IMR-90 (cell line): ENCODE measurements at regions not wholly inside any gene's neighbourhood (a gene's known extent, or its start where the extent isn't known, plus 50 kb on each side); places are given as distances from the start of the nearest gene placed in this dataset.

ENCODE experiments used
- ATAC-seq: fragments of 200-7000 bp; cut with Tn5 transposase; 2 replicates; pipeline ENCODE4 v1.9.1; 2020; ENCODE audit warnings: low read depth, mild to moderate bottlenecking, moderate library complexity
- BruUV-seq: library from RNA; stranded (reverse); fragments of 400-500 nt; replicated peaks from 2 replicates; lab custom pipeline; 2021; lab: Mats Ljungman, UMichigan
- CTCF ChIA-PET: fragments of 300-600 bp; formaldehyde crosslinking; extraction: SDS; loops from one replicate; lab custom pipeline; 2021; ENCODE audit warnings: antibody characterized with exemption; lab: Yijun Ruan, JAX
- POLR2A ChIA-PET: fragments of 300-600 bp; sonication (Branson Sonifier 250); formaldehyde crosslinking; loops from one replicate; lab custom pipeline; 2022; ENCODE audit warnings: antibody characterized with exemption; ENCODE audit not compliant: unreplicated experiment; lab: Charles Lee
- DNase-seq: peaks from one replicate; pipeline ENCODE4 v3.0.0; 2013
- H2AFZ ChIP-seq: replicated peaks from 2 replicates; pipeline ENCODE3; 2013; ENCODE audit warnings: low read length, mild to moderate bottlenecking; ENCODE audit not compliant: poor library complexity
- H2AK5ac ChIP-seq: 2 replicates; pipeline ENCODE4 v1.6.1; 2013; ENCODE audit warnings: low read depth, low read length, inconsistent platforms
- H2AK9ac ChIP-seq: replicated peaks from 2 replicates; pipeline ENCODE3; 2013; ENCODE audit warnings: mild to moderate bottlenecking, low read depth, low read length, moderate library complexity; ENCODE audit not compliant: poor library complexity
- H2BK120ac ChIP-seq: 2 replicates; pipeline ENCODE4 v1.6.1; 2013; ENCODE audit warnings: low read depth, low read length, inconsistent platforms
- H2BK15ac ChIP-seq: 3 replicates; pipeline ENCODE4 v1.6.1; 2013; ENCODE audit warnings: low read depth, low read length, inconsistent platforms
- H2BK20ac ChIP-seq: 2 replicates; pipeline ENCODE4 v1.6.1; 2013; ENCODE audit warnings: low read depth, mild to moderate bottlenecking, inconsistent platforms, low read length, moderate library complexity
- H2BK5ac ChIP-seq: 2 replicates; pipeline ENCODE4 v1.6.1; 2013; ENCODE audit warnings: mild to moderate bottlenecking, low read depth, low read length, inconsistent platforms; ENCODE audit not compliant: poor library complexity, severe bottlenecking
- H3K14ac ChIP-seq: replicated peaks from 2 replicates; pipeline ENCODE4 v1.6.1; 2013; ENCODE audit warnings: low read depth, low read length, inconsistent platforms
- H3K18ac ChIP-seq: 2 replicates; pipeline ENCODE4 v1.6.1; 2013; ENCODE audit warnings: low read depth, low read length, control low read depth
- H3K23ac ChIP-seq: 2 replicates; pipeline ENCODE4 v1.6.1; 2013; ENCODE audit warnings: low read depth, low read length, inconsistent platforms
- H3K27ac ChIP-seq: 2 replicates; pipeline ENCODE4 v1.5.1; 2013; ENCODE audit warnings: mild to moderate bottlenecking, control low read depth, low read length; ENCODE audit not compliant: insufficient read depth
- H3K27me3 ChIP-seq: 2 replicates; pipeline ENCODE4 v1.6.1; 2013; ENCODE audit warnings: low read length; ENCODE audit not compliant: control insufficient read depth, insufficient read depth
- H3K36me3 ChIP-seq: 2 replicates; pipeline ENCODE4 v1.6.1; 2013; ENCODE audit warnings: low read length, mixed read lengths; ENCODE audit not compliant: control insufficient read depth, insufficient read depth
- H3K4ac ChIP-seq: 2 replicates; pipeline ENCODE4 v1.6.1; 2013; ENCODE audit warnings: low read depth, low read length, inconsistent platforms
- H3K4me1 ChIP-seq: 2 replicates; pipeline ENCODE4 v1.6.1; 2013; ENCODE audit warnings: low read length, mixed read lengths; ENCODE audit not compliant: control insufficient read depth, insufficient read depth
- H3K4me2 ChIP-seq: 2 replicates; pipeline ENCODE4 v1.6.1; 2013; ENCODE audit warnings: low read depth, mild to moderate bottlenecking, control low read depth, low read length, moderate library complexity
- H3K4me3 ChIP-seq: 2 replicates; pipeline ENCODE4 v1.5.1; 2013; ENCODE audit warnings: low read depth, mild to moderate bottlenecking, control low read depth, low read length, moderate library complexity; ENCODE audit not compliant: insufficient read depth
- H3K56ac ChIP-seq: 2 replicates; pipeline ENCODE4 v1.6.1; 2013; ENCODE audit warnings: low read length, inconsistent platforms; ENCODE audit not compliant: insufficient read depth; ENCODE audit errors: extremely low read depth
- H3K79me1 ChIP-seq, 2 experiments: 2 replicates each; pipeline ENCODE4 v1.6.1; 2013; ENCODE audit warnings: low read length in 2 of 2, inconsistent platforms in 1 of 2, low read depth in 1 of 2
- H3K9ac ChIP-seq: 2 replicates; pipeline ENCODE4 v1.6.1; 2013; ENCODE audit warnings: low read depth, low read length, control low read depth
- H3K9me1 ChIP-seq: 2 replicates; pipeline ENCODE4 v1.6.1; 2013; ENCODE audit warnings: low read length, inconsistent platforms; ENCODE audit not compliant: insufficient read depth
- H3K9me3 ChIP-seq: 2 replicates; pipeline ENCODE4 v1.6.1; 2013; ENCODE audit warnings: low read length; ENCODE audit not compliant: control insufficient read depth, insufficient read depth
- H4K20me1 ChIP-seq: 2 replicates; pipeline ENCODE4 v1.6.1; 2013; ENCODE audit warnings: low read length, inconsistent platforms; ENCODE audit not compliant: insufficient read depth
- H4K5ac ChIP-seq: 2 replicates; pipeline ENCODE4 v1.6.1; 2013; ENCODE audit warnings: mild to moderate bottlenecking, low read depth, low read length, control low read depth
- H4K8ac ChIP-seq, 2 experiments: 2 replicates each; pipeline ENCODE4 v1.6.1; 2013; ENCODE audit warnings: low read depth in 2 of 2, low read length in 2 of 2, control low read depth in 1 of 2, inconsistent platforms in 1 of 2
- H4K91ac ChIP-seq: 2 replicates; pipeline ENCODE4 v1.6.1; 2013; ENCODE audit warnings: low read depth, low read length, inconsistent platforms; ENCODE audit not compliant: insufficient read depth
- BHLHE40 ChIP-seq: fragments of 150-350 bp; IDR thresholded peaks from 2 replicates; pipeline ENCODE4 v1.6.1; 2016; ENCODE audit warnings: mild to moderate bottlenecking, low read depth, low read length
- CHD1 ChIP-seq: IDR thresholded peaks from 2 replicates; pipeline ENCODE4 v1.6.1; 2012; ENCODE audit warnings: low read depth, low read length, improper control_type of control experiment
- ELK1 ChIP-seq: fragments of 150-350 bp; IDR thresholded peaks from 2 replicates; pipeline ENCODE4 v1.6.1; 2016; ENCODE audit warnings: low read depth, mild to moderate bottlenecking, low read length, moderate library complexity, borderline replicate concordance
- FOS ChIP-seq: fragments of 150-350 bp; IDR thresholded peaks from 2 replicates; pipeline ENCODE4 v1.6.1; 2016; ENCODE audit warnings: low read depth, low read length
- MXI1 ChIP-seq: IDR thresholded peaks from 2 replicates; pipeline ENCODE4 v1.6.1; 2012; ENCODE audit warnings: low read depth, mild to moderate bottlenecking, low read length, moderate library complexity, borderline replicate concordance
- NFE2L2 ChIP-seq: fragments of 150-350 bp; IDR thresholded peaks from 2 replicates; pipeline ENCODE4 v1.6.1; 2016; ENCODE audit warnings: low read depth, mild to moderate bottlenecking, low read length
- POLR2A ChIP-seq: IDR thresholded peaks from 2 replicates; pipeline ENCODE4 v1.6.1; 2012; ENCODE audit warnings: mild to moderate bottlenecking, low read depth, low read length
- RCOR1 ChIP-seq: IDR thresholded peaks from 2 replicates; pipeline ENCODE4 v1.6.1; 2012; ENCODE audit warnings: mild to moderate bottlenecking, low read length, improper control_type of control experiment; ENCODE audit not compliant: insufficient replicate concordance
- RFX5 ChIP-seq: IDR thresholded peaks from 2 replicates; pipeline ENCODE4 v1.8.0; 2012; ENCODE audit warnings: low read depth, mild to moderate bottlenecking, low read length, moderate library complexity
- WGBS, 2 experiments: methylation state at CpG; one replicate each; pipeline versions ENCODE4 v1.1.5 to v1.1.7; 2013; ENCODE audit warnings: missing lambda C conversion rate in 2 of 2; ENCODE audit not compliant: insufficient read length in 1 of 2; ENCODE audit errors: extremely low coverage in 2 of 2; 5-methylcytosine and 5-hydroxymethylcytosine counted together
- dilution Hi-C: fragments of 300-500 bp; cut with HindIII; formaldehyde crosslinking; loops from one replicate; pipeline ENCODE4 v1.14.3; 2018; ENCODE audit warnings: low sequenced_read_pairs; ENCODE audit not compliant: unreplicated experiment
- in situ Hi-C: fragments of 300-500 bp; cut with MboI; formaldehyde crosslinking; loops from 3 replicates; pipeline ENCODE4 v1.14.3; 2019; ENCODE audit warnings: low sequenced_read_pairs, inconsistent platforms, mixed read lengths
- intact Hi-C: fragments of 100-400 bp; cut with micrococcal nuclease; formaldehyde crosslinking; loops from 2 replicates; pipeline ENCODE4 v1.10.0; 2022
- TF ChIP-seq, protein P1 (sequence below): fragments of 150-350 bp; IDR thresholded peaks from 2 replicates; pipeline ENCODE4 v1.6.1; 2017; ENCODE audit warnings: mild to moderate bottlenecking, antibody characterized with exemption, low read length, low read depth

DNA sequence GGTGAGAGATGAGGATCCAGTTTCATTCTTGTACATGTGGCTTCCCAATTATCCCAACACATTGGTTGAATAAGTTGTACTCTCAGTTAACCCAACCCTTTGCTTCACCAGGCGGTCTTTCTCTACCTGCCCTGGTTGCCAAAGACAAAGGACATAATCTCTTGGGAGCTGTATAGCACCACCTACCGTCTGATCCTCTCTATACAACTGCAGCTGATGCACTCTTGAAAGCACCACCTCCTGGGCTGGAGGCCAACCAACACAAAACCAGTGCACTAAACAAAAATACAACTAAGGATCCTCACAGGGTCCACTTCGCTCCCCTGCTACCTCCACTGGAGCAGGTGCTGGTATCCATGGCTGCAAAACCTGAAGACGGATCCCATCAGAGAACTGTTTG is 473.6 kb upstream of the NRXN1 start:
- CTCF ChIA-PET = no interaction called here
- BruUV-seq = no TSS peak

More for the DNA sequence above, 473.6 kb upstream of the NRXN1 start:
- H3K36me3 ChIP-seq = no peaks in the 10 kb centered on the region
- no peak overlapping the region for H4K5ac ChIP-seq
- no peak overlapping the region for H4K91ac ChIP-seq
- H2BK5ac ChIP-seq = no peak overlapping the region
- no peak overlapping the region for H2AFZ ChIP-seq
- no peaks in the 10 kb centered on the region for H3K27me3 ChIP-seq
- H3K14ac ChIP-seq = no peak overlapping the region
- peaks cover 2% of the 10 kb centered on the region; the same call in 1 of the 2 replicates for H3K4me1 ChIP-seq
- dilution Hi-C loops (no loop called here), intact Hi-C loops (no loop called here), in situ Hi-C loops (no loop called here)
- DNase-seq (no peak), ATAC-seq (no peak)
- no peak overlapping the region for H3K4ac ChIP-seq
- no peak for TF ChIP-seq NFE2L2
- TF ChIP-seq RFX5 = no peak
- TF ChIP-seq CHD1 = no peak
- TF ChIP-seq ELK1 = no peak
- no peak for TF ChIP-seq POLR2A
- no peak for TF ChIP-seq FOS
- TF ChIP-seq, protein P1, sequence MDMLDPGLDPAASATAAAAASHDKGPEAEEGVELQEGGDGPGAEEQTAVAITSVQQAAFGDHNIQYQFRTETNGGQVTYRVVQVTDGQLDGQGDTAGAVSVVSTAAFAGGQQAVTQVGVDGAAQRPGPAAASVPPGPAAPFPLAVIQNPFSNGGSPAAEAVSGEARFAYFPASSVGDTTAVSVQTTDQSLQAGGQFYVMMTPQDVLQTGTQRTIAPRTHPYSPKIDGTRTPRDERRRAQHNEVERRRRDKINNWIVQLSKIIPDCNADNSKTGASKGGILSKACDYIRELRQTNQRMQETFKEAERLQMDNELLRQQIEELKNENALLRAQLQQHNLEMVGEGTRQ = no peak
- no peak for TF ChIP-seq BHLHE40
- TF ChIP-seq RCOR1 = no peak
- TF ChIP-seq MXI1 = no peak
- H4K8ac ChIP-seq = no peak overlapping the region
- no peak overlapping the region for H2AK9ac ChIP-seq
- no peak overlapping the region for H3K18ac ChIP-seq
- POLR2A ChIA-PET = no interaction called here
- H2AK5ac ChIP-seq = no peak overlapping the region
- no peak overlapping the region for H3K9ac ChIP-seq
- no peaks in the 10 kb centered on the region for H3K79me1 ChIP-seq
- H3K9me1 ChIP-seq = no peaks in the 10 kb centered on the region
- H3K23ac ChIP-seq = no peak overlapping the region
- H3K27ac ChIP-seq = no peak overlapping the region
- no peak overlapping the region for H3K4me2 ChIP-seq
- H2BK120ac ChIP-seq = peak overlapping the region; percentile 40; the same call in 1 of the 2 replicates
- no peak overlapping the region for H2BK15ac ChIP-seq
- H3K4me3 ChIP-seq = no peak overlapping the region
- peaks cover 2% of the 10 kb centered on the region; the same call in 1 of the 2 replicates for H3K9me3 ChIP-seq
- no peak overlapping the region for H3K56ac ChIP-seq
- 80% methylated on average over 1 of the region's 4 CpGs; no CpG with 5 or more reads in 1 of the 2 experiments for WGBS, 2 experiments
- peak overlapping the region; percentile 55; the same call in 1 of the 2 replicates for H2BK20ac ChIP-seq
- H4K20me1 ChIP-seq = no peaks in the 10 kb centered on the region
